Hepatocyte (in vitro differentiated cells): ENCODE measurements at regions not wholly inside any gene's neighbourhood (a gene's known extent, or its start where the extent isn't known, plus 50 kb on each side); places are given as distances from the start of the nearest gene placed in this dataset.

Experiments
- DNase-seq: peaks from one replicate; pipeline ENCODE4 v3.0.0-alpha.2; 2016; ENCODE audit warnings: low spot score
- H2AFZ ChIP-seq: fragments of 200-600 bp; sonication (generic); 2 replicates; pipeline ENCODE4 v1.6.0; 2016; ENCODE audit warnings: antibody characterized with exemption, mild to moderate bottlenecking
- H3K27ac ChIP-seq: fragments of 200-600 bp; sonication (generic); 2 replicates; pipeline ENCODE4 v1.5.1; 2016; ENCODE audit warnings: mild to moderate bottlenecking
- H3K27me3 ChIP-seq: fragments of 200-600 bp; sonication (generic); 2 replicates; pipeline ENCODE4 v1.6.1; 2016
- H3K36me3 ChIP-seq: fragments of 200-600 bp; sonication (generic); replicated peaks from 2 replicates; pipeline ENCODE4 v1.5.1; 2016; ENCODE audit warnings: low read depth; ENCODE audit not compliant: insufficient read depth
- H3K4me1 ChIP-seq: fragments of 200-600 bp; sonication (generic); 2 replicates; pipeline ENCODE4 v1.5.1; 2016; ENCODE audit warnings: mild to moderate bottlenecking, moderate library complexity; ENCODE audit not compliant: insufficient read depth
- H3K4me2 ChIP-seq: fragments of 200-600 bp; sonication (generic); 2 replicates; pipeline ENCODE4 v1.6.0; 2016
- H3K4me3 ChIP-seq: fragments of 200-600 bp; sonication (generic); 2 replicates; pipeline ENCODE4 v1.5.1; 2016; ENCODE audit warnings: mild to moderate bottlenecking
- H3K79me2 ChIP-seq: fragments of 200-600 bp; sonication (generic); 2 replicates; pipeline ENCODE4 v1.6.0; 2017; ENCODE audit warnings: mild to moderate bottlenecking
- H3K9me2 ChIP-seq: fragments of 200-600 bp; sonication (generic); replicated peaks from 2 replicates; pipeline ENCODE4 v1.6.0; 2017; ENCODE audit warnings: mild to moderate bottlenecking; ENCODE audit not compliant: insufficient read depth
- H3K9me3 ChIP-seq: fragments of 200-600 bp; sonication (generic); 2 replicates; pipeline ENCODE4 v1.5.1; 2016; ENCODE audit warnings: low read depth, mild to moderate bottlenecking
- H4K20me1 ChIP-seq: fragments of 200-600 bp; sonication (generic); 2 replicates; pipeline ENCODE4 v1.6.0; 2016; ENCODE audit warnings: mild to moderate bottlenecking; ENCODE audit not compliant: insufficient read depth, poor library complexity, severe bottlenecking
- WGBS: methylation state at CpG from one replicate; pipeline ENCODE4 v1.1.6; 2016; ENCODE audit warnings: low lambda C conversion rate; ENCODE audit errors: missing lambda C conversion rate; 5-methylcytosine and 5-hydroxymethylcytosine counted together
- TF ChIP-seq, protein P1 (sequence below): fragments of 200-600 bp; sonication (generic); IDR thresholded peaks from 2 replicates; pipeline ENCODE4 v1.5.1; 2016; ENCODE audit warnings: antibody characterized with exemption, mild to moderate bottlenecking; ENCODE audit not compliant: poor library complexity

DNA sequence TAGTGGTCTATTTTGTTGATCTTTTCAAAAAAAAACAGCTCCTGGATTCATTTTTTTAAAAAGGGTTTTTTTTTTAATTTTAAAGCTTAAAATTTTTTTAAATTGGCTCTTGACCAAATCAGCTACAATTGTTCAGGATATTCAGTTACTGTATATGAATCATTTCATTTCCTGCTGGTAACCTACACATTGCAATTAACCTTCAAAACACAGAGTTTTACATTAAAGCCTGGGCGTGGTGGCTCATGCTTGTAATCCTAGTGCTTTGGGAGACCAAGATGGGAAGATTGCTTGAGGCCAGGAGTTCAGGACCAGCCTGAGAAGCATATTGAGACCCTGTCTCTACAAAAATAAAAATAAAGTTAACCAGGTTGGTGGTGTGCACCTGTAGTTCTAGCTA is 163.4 kb downstream of the ALDH1A2 start:
- 85% methylated on average over 1 of the region's 1 CpG for WGBS
- no peak for DNase-seq

More for the DNA sequence above, 163.4 kb downstream of the ALDH1A2 start:
- H3K27me3 ChIP-seq: no peaks in the 10 kb centered on the region
- H3K27ac ChIP-seq: no peak overlapping the region
- no peak overlapping the region for H3K4me2 ChIP-seq
- H4K20me1 ChIP-seq: no peaks in the 10 kb centered on the region
- H3K79me2 ChIP-seq: no peaks in the 10 kb centered on the region
- no peaks in the 10 kb centered on the region for H3K4me1 ChIP-seq
- no peaks in the 10 kb centered on the region for H3K36me3 ChIP-seq
- H3K9me2 ChIP-seq: no peaks in the 10 kb centered on the region
- TF ChIP-seq, protein P1, sequence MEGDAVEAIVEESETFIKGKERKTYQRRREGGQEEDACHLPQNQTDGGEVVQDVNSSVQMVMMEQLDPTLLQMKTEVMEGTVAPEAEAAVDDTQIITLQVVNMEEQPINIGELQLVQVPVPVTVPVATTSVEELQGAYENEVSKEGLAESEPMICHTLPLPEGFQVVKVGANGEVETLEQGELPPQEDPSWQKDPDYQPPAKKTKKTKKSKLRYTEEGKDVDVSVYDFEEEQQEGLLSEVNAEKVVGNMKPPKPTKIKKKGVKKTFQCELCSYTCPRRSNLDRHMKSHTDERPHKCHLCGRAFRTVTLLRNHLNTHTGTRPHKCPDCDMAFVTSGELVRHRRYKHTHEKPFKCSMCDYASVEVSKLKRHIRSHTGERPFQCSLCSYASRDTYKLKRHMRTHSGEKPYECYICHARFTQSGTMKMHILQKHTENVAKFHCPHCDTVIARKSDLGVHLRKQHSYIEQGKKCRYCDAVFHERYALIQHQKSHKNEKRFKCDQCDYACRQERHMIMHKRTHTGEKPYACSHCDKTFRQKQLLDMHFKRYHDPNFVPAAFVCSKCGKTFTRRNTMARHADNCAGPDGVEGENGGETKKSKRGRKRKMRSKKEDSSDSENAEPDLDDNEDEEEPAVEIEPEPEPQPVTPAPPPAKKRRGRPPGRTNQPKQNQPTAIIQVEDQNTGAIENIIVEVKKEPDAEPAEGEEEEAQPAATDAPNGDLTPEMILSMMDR: no peak
- H3K4me3 ChIP-seq: no peak overlapping the region
- no peak overlapping the region for H2AFZ ChIP-seq
- H3K9me3 ChIP-seq: no peaks in the 10 kb centered on the region
